Superior temporal gyrus (tissue), 1 donor: ENCODE measurements at regions not wholly inside any gene's neighbourhood (a gene's known extent, or its start where the extent isn't known, plus 50 kb on each side); places are given as distances from the start of the nearest gene placed in this dataset.
A peak's percentile ranks its signal among the peaks of the same experiment; 100 is the strongest.
"Not testable (repeated sequence)": the region's sequence is repeated elsewhere in the genome, so short reads cannot be mapped to it uniquely, and the experiment has no call there.

Source experiments
- DNase-seq: peaks from one replicate; pipeline ENCODE4 v3.0.0-alpha.2; 2016; ENCODE audit errors: extremely low spot score

DNA sequence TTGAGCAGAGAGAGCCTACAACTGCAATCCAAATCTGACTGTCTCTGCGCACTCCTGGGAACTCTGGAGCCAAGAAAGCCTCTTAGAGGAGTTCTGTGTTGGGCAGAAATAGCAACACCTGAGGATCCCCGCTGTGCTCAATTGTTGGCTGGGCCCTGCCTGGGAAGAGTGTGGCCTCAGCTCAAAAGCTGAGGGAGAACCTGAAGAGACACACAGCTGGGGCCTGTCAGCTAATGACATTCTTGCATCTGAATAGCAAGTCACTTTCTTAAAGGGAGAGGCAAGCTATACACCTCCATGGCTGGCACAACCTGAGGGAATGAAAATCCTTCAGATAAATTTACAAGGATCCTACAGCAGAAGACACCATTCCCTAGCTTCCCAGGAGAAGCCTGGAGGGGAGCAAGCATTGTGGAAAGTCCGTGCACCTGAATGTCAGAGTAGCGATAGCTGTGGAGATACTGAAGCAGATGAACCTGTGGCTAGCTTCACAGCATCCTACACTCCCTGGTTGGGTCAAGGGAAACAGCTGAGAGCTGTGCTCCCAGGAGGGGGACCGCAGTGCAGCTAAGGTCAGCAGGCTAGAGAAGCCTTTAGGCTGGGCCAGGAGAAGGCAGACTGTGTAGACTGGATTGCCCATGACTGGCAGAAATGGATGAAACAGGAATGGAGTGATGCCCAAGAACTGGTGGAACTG is 159.9 kb upstream of the PFN2 start:
- no peak for DNase-seq

DNA sequence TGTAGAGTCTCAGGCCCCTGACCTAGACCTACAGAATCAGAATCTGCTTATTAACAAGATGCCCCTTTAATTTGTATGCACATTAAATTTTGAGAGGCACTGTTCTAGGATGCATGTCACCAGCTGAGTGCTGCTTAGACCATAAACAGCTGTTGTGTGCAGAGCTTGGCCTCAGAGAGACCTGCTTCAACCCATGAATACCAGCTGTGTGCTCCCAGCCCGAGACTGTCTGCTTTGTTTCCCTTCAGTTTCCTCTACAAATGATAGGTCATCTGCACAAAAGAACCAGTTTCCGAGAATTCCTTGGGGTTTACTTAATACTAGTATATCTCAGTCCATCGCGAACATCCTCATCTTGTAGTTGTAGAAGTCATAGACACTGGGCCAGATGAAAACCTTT is 158.5 kb upstream of the PFN2 start:
- no peak for DNase-seq

DNA sequence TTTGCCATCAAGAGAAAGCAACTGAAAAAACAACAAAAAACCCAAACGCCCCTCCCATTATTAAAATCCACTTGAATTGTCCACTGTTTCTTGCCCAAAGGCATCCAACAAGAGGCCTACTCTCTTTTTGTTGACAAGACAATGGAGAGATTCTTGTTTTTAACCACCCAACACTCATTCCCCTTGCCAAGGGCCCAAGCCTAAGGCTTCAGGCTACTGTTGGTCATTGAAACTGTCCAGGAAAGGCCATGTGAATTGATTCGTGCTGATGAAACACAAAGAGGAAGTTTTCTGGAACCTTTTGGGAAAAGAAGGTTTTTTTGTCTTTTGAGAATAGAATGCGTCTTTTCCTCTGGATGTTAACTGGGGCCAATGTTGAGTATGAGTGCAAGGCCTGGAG is 157.4 kb upstream of the PFN2 start:
- DNase-seq, result peak; percentile 79

DNA sequence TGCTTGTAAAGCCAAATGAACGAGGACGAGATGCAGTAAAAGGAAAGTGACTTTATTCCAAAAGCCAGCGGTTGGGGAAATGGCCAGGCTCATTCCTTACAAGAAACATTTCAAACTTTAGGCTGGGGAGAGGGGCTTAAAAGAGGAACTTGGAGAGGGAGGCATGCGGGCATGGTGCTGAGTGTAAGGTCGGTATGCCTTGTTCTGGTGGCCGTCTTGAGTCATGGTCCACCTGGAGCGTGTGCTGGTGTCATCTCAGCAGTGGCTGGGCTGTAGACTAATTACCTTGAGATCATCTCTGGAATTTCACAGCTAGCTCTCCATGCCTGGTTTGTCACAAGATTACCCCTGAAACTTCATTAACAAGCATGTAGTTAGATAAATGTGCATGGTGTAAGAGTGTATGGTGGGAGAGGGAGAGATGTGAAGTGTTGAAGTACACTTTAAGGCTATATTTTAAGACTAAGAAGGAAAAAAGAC is 156.4 kb upstream of the PFN2 start:
- no peak for DNase-seq

DNA sequence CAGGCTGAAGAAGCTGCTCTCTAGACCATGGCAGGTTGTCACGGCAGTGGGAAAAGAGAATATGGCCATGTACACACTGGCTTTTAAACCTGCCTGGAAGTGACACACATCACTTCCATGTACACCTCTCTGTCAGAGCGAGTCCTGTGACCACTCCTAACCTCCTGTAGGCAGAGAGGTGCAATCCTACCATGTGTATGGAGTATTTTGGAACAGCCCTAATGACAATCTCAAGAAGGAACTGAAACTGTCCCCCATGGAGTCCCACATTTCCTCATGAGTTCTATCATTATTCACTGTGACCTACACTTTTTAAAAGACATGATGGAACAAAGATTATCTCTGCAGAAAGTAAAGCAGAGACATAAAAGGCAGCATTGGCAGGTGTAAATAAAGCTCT is 153.4 kb upstream of the PFN2 start:
- no peak for DNase-seq

DNA sequence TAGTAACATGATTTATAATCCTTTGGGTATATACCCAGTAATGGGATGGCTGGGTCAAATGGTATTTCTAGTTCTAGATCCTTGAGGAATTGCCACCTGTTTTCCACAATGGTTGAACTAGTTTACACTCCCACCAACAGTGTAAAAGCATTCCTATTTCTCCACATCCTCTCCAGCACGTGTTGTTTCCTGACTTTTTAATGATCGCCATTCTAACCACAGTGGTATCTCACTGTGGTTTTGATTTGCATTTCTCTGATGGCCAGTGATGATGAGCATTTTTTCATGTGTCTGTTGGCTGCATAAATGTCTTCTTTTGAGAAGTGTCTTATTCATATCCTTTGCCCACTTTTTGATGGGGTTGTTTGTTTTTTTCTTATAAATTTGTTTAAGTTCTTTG is 152.6 kb upstream of the PFN2 start:
- DNase-seq, result not testable (repeated sequence)

DNA sequence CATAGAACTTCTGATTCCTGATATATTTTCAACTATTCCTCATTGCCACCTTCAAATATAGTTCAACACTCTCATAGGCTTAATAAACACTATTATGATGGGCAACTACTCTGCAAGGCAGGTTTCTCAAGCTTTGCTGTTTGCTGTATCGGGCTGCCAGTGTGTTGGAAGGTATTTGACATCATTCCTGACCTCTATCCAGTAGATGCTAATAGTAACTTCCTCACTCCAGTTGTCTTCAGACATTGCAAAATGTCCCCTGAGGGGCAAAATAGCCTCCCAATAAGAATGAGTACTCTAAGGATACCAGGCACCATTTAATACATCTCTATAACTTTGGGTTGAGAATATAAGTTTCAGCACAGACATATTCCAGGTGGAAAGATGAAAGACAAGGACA is 147.5 kb upstream of the PFN2 start:
- DNase-seq, result no peak

DNA sequence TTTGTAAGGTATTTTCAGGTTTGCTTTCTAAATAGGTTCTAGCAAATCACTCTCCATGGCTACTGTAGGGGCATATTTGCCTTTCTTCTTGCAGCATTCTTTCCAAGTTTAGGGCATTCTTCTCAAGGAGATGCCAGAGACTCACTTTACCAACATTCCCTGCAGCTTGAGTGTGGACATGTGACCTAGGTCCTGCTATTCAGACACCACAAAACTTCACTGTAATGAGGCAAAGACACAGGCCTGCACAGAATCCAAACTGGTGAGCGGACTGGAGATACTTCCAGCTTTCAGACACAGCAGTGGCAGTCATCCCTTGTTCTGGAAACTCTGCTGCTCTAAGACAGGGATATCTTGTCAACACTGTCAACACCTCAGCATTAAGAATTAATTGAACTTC is 146.4 kb upstream of the PFN2 start:
- DNase-seq, result no peak

DNA sequence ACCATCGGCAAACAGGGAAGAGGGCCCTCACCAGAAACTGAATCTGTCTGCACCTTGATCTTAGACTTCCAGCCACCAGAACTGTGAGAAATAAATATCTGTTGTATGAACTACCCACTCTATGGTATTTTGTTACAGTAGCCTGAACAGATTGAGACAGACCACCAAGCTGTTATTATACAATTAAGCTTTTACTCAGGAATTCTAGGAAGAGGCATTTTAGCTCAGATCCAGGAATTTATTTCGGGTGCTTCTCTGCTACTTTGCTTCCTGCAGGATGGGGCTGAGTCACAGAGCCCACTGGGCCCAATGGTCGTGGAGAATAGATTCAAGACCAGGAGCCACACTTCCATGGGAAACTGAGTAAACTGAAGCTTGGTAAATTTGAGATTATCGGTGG is 145.5 kb upstream of the PFN2 start:
- DNase-seq, result no peak

DNA sequence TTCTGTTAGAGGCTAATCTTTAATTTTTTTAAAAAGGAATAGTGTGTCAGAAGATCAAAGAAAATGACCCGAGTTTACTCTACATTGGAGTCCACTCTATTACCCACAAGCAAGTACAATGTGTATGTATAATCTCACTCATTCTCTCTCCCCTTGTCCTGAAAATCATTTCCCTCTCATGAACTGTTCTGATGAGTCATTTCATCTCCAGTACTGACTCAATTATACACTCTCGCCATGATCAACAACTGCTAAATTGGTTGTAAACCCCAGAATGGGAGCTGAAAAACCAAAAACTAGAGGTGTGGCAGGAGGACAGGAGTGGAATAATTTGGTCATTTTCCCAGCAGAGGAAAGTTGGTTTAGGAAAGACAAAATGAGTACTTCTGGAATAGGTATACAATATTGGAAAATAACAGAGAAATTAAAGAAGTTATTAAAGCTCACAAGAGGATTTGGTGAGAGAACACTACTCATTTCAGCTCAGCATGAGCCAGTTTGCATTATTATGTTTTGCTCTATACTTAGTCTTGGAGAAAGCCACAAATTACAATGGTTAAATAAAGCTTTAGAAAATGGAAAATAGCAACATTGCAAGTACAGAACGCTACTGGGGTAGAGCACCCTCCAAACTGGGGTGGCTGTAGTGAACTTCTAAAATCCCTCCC is 144.3 kb upstream of the PFN2 start:
- DNase-seq, result no peak

DNA sequence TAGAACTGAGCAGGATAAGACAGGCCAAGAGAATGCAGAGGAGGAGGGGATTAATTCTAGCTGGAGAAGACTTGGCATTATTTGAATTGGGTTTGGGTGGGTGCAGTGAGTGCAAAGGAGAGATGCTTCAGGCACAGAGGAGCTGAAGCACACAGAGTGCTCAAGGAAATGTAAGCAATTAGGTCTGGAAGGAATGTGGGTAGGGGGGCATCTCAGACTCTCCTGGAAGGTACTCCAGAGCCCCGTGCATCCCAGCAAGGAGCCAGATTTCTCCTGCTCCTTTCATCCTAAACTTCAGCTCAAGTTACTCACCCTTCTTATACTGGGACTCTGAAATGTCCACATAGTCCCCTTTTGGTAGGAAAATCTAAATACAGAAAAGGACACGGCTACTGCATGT is 143.6 kb upstream of the PFN2 start:
- DNase-seq, result no peak

DNA sequence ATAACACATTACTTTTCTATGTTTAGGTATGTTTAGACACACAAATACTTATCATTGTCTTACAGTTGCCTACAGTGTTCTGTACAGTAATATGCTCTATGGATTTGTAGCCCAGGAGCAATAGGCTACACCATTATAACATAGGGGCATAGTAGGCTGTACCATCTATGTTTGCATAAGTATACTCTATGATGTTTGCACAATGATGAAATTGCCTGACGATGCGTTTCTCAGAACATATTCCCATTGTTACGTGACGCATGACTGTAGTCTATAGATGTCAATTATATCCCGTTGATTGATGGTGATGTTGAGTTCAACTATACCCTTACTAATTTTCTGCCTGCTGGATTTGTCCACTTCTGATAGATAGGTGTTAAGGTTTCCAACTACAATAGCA is 139.4 kb upstream of the PFN2 start:
- no peak for DNase-seq

DNA sequence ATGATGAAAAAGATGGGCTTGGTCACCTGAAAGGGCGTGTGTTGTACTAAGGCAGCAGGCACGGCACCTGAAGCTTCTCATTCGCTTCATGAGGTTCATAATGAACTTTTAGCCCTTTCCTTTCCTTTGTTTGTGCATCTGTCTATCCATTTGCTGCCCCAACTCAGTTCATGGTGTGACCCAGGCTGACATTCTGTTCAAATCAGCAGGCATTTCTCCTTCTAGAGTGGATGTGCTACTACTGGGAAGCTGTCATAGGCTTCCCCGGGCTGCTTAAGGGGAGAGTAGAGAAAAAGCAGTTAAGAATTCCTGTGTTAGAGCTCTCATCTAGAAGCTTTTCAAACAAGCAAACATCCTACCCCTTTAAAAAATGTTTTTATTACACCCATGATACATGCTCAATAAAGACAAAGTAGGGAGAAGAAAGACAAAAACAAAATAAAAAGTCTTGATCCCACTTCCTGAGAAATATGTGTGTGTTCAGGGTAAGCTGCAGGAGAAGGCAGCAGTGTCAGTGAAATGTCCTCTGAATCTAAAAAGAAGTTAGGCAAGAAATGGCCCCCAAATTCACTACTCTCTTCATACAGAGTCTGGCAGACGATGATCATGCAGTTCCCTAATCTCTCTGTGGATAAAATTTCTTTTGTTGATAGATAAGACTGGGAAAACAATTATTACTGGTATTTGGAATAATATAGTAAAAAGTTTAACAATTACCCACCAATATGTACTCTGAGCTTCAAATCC is 136.9 kb upstream of the PFN2 start:
- no peak for DNase-seq

DNA sequence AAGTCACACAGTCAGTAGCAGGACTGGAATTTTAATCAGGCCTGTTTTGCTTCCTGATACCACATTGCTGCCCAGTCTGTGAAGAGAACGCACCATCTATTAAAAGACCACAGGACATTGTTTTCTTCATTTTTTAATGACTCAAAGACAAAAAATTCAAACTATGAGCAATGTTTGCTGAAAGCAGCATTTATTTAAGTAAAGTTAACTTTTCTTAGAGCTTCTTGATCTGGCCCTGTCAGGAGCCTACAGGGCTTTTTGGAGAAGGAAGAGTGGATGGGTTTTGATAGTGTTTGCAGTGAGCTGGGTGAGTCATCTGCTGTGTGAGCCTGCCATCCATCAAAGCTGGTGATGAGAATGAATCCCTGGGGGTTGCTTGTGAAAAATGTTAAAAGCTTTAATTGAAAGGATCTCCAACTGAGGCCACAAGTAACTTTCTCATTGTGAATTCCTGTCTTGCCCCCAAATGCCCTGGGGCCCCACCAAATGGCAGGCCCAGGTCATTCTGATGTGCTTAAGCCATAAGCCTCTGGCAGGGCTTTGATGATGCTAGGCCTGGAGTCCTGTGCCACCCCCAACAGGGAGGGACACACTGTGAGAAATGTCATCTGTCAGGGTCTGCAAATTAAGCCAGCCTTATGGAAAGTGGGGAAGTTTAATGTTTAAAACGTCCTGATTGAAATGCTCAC is 136.2 kb upstream of the PFN2 start:
- no peak for DNase-seq

DNA sequence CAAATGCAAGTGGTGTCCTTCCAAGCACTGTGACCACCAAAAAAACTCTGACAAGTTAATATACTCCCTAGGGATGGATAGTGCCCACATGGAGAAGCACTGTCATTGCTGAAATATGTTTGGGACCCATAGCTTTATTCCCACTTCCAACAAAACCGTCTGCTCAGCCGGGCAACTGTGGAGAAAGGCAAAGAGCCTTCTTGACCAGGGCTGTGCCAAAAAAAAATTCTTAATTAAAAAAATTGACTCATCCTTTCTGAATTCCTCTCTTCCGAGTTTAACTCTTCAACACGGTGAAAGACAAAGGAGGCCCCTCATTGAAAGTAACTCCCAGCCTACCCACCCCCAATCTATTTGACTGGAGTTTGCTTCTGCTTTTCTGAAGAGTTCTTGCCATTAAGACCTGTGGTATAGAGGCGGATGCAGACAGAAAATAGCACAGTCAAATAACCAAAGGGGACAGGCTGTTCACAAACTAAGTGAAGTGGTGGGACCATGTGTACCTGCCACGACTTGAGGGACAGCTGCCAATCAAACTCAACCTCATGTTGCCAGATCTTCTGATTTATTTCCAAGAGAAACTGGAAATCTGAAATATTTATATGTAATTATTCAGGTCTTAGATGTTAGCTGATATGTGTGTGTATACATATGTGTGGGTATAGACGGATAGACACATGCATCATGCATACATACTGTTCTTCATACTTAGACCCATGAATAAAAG is 135.4 kb upstream of the PFN2 start:
- no peak for DNase-seq

DNA sequence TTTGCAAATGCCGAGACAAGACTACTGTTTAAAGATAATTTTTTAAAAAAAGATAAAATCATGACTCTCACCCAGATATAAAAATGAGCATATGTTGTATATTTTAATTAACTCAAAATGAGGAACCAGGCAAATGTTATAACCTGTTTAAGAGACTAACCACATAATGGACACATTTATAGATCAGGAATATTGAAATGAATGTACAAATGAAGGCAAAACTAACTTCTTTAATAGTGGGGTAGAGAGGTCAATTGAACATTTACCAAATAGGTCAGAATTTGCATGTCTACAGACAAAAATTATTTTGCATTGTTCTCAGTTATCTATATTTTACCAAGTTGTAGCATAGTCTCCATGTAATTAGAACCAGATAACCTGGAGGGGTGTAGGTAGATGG is 134.3 kb upstream of the PFN2 start:
- no peak for DNase-seq

DNA sequence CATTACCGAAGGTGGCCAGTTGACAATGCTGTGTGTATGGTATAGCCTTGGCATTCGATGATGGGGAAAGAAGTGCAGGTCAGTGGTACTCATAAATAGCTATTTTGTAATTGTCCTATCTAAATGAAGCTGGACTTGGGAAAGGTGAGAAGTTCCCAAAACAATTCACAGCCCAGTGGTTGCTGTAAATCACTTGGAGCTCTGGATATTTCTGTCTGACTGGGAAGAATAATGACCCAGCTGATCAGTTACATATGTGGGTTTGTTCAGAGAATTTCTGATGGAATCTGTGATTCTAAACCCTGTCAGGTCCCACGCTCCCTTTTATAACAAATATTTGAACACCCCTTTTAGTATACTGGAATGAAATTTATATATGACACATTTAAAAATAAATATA is 133.9 kb upstream of the PFN2 start:
- no peak for DNase-seq

DNA sequence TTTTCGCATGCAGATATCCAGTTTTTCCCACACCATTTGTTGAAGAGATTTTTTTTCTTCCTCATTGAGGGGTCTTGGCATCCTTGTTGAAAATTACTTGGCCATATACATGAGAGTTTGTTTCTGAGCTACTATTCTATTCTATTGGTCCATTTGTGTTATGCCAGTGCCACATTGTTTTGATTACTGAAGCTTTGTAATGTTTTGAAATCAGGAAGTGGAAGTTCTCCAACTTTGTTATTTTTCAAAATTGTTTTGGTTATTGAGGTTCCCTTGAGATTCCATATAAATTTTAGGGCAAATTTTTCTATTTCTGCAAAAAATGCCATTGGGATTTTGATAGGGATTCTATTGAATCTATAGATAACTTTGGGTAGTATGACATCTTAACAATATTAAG is 130.3 kb upstream of the PFN2 start:
- no peak for DNase-seq

DNA sequence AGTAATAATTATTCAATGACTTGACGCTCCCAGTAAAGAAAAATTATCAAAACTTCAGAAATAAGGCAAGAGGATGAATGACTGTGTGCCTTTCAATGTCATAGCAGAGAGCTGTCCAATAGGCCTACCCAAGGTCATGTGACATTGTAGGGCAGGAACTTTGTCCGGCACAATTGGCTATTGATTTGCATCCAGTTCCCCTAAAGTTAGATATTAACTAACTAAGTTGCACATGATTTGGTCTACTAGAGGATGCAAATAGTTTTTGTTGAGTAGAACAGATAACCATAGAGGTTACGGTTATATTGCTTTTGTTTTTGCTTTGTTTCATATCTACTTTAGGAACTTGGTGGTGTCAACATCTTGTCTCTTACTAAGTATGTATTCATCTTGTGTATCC is 127.9 kb upstream of the PFN2 start:
- DNase-seq, result no peak

DNA sequence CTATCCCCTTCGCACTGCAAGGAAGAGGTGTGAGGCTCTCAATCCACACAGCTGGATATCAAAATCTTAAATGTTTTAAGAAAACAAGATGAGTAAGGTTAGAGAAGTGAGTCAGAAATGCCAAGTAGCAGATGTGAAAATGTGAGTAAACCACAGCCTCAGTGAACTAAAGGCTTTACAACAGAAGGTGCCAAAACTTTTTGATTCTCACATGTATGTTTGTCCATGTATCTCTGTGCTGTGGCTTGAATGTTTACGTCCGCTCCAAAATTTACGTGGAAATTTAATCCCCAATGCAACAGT is 126.8 kb upstream of the PFN2 start:
- DNase-seq, result no peak

DNA sequence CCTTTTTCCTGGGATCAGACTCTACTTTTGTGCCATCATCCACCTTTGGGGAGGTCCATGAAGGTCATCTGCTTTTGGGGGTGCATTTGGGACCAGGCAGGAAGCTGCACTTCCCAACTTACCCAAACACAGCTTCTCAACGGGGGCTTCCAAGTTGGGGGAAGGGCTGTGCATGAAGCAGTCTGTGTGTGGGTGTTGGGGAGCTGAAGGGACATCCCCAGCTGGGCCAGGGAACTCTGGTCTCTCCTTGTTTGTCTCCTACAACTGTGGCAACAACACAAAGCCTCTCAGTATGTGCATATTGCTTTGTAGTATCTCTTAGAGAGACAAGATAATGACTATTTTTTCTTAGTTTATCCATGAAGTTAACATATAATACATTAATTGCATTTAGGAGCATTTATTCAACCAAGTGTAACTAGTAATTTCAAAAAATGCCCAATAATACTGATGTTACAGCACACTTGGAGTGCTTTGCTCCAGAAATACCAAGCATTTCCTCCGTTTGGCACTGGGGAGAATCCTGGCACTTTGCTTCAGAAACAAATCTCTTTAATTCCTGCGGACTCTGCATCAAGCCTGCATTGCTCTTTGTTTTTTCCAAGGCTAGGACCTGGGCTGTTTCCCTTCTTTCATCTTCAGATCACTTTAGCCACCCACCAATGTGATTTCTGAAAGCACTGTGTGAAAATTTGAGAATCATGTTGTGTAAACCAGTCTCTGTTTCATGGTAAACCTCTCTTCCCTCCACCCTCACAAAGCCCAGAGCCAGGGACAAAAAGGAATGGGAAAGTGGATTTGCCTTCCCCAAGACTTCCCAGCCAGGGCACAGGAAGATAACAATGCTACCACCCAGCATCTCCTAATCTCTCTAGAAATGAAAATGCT is 126.2 kb upstream of the PFN2 start:
- peak; percentile 53 for DNase-seq
